HuH-7 (cell line): ENCODE measurements at regions not wholly inside any gene's neighbourhood (a gene's known extent, or its start where the extent isn't known, plus 50 kb on each side); places are given as distances from the start of the nearest gene placed in this dataset.

Experiments
- DNase-seq: peaks from one replicate; pipeline ENCODE4 v3.0.0; 2011; ENCODE audit warnings: low spot score

DNA sequence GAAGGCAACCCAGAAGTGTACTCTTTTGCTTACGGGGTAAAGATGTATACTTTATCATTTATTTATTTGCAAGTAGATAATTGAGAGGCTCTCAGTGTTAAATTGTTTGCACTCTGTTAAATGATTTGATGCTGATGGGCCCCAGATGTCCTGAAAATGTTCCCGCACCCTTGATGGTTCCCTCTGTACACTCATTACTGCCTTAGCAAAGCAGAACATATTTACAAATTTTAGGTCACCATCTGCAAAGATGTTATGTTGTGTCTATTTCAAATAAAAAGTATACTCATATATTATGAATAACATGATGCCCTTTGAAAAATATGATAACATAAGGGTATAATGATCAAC lies 240.5 kb upstream of the SNX7 start:
- no peak for DNase-seq

DNA sequence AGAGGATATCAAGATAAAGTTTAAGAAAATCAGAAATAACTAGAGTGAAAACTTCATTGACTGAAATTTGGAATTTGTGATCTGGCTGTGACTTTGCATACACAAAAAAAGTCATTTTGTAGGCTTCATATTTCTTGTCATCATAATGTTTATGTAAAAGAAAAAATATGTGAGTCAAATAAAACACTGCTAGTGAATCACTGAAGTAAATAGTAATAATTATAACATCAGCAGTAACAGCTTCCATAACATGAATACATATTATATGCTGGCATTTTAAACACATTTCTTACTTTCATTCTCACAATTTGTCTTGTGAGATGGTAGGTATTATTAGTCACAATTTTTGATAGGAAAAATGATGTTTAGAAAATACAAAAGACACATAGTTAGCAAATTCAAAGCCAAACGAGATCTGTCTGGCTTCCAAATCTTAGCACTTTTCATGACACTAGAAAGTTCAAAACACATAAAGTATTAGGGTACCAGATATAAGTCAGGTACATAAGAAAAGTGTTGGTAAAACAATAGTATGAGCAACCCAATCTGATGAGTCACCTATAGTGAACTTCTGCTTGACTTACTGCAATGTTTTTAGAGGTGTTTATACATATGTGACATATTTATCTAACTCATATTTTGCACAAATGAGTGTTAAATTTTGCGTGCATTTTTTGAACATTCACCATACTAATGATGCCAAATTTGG lies 241.0 kb upstream of the SNX7 start:
- DNase-seq: no peak

- no peak for DNase-seq
Measured at GRCh38 chr1:98417820-98418219, 243.7 kb upstream of the SNX7 start.

DNA sequence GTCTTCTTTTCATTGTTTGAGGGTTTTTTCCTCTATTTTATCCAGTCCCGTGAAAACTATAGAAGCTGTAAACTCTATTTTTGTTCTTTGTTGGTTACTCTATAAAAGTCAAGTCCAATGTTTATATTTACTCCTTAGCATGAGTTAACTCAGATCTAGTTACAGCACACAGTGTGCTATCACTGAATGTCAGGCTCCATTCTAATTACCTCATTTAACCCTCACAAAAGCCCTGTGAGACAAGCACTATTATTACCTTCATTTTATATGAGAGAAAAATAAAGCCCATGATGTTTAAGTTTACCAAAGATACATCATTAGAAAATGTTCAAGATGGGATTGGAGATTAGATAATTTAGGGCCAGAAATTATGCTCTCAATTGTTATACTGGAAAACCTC lies 251.4 kb upstream of the SNX7 start:
- DNase-seq: no peak

DNA sequence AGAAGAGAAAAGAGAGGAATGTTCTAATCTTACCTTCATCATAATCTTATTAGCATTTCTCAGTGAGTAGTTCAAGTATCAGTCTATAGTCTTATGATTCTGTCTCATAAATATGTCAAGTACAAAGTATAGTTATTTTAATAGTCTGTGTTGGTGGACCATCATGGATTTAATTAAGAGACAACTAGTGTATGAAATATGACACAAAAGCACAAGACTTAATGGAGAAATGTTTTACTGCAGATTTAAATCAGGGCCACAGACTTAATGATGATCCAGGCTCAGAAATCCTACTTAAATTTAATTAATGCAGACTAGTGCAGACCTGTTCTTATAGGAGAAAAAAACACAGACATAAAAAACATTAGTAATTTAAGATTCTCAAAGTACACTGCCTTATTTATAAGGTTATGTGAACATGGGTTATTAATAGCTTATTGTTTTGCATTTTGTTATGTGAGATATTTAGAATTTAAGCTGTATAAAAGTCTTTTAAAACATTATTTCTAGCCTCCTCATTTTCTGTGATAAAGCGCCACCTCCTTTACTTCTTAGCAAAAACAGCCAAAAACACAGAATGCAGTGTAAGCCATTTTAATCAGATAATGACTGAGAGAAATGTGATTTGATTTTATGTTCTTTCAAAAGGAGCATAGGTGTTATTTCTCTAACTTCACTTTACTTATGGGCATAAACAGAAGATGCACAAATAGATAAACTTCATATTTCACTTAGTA lies 255.0 kb upstream of the SNX7 start:
- no peak for DNase-seq

DNA sequence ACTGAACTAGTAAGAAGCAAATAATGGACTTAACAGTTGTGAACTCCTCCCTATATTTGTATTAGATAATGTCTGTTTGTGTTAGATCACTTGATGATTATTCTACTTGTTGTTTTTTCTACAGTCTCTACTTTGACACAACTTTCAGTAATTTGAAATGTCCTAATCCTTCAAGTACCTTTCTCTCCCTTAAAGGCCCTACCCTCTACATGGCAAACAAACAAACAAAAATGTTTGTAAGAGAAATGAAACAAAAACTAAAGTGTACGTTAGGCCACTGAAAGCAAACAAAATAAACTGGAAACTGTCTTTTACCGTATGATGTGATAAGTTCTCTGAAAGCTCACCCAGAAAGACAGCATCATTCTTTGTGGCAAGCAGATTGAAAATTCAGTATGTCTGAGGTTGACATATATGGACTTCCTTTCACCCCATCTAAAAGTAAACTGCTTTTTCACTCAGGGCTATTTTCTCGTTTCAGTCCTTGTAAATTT lies 255.9 kb upstream of the SNX7 start:
- no peak for DNase-seq

DNA sequence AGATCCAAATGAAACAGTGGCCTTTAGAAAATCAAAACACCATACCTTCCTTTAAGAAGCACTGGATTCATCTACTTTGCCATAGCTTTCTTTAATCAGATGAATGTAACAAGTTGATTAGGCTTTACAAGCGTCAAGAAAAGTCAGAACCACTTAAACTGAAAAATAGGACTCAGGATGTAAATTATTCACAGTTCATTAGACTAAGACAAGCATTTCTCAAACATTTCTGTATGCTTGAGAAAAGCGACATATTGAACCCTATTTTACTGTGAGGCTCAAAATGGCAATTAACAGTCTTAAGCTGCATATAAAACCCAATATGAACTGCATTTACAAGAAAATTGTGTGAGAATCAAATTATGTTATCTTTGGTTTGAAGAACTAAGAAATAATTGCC lies 256.7 kb upstream of the SNX7 start:
- DNase-seq: no peak

- no peak for DNase-seq
Measured at GRCh38 chr1:98403963-98404480, 257.5 kb upstream of the SNX7 start.

DNA sequence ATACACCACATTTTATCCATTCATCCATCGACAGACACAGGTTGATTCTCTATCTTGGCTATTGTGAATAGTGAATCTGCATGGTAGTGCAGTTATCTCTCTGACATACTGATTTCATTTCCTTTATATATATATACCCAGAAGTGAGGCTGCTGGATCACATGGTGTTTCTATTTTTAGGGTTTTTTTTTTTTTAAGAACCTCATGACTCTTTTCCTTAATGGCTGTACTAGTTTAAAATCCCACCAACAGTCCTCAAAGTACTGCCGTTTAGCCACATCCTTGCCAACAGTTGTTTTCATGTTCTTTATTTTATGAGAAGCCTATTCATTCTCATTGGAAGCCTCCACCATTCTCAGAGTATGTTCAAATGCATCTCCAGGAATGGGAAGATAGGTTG lies 258.7 kb upstream of the SNX7 start:
- no peak for DNase-seq

DNA sequence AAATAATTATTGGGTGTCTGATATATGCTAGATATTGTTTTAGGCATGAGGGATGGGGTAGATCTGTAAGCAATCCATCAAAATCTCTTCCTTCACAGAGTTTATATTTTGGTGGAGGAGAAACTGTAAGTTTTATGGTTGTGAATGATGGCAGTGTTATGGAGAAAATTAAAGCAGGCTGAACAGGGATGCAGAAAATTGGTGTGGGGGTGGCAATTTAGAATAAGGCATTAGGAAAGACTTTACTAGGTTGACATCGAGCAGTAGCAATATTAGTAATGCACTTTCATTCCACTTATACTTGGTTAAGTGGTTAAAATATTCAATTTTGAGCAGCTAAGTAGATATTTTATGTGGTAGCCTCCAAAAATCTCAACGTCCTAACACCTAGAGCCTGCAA lies 261.1 kb upstream of the SNX7 start:
- DNase-seq: no peak

DNA sequence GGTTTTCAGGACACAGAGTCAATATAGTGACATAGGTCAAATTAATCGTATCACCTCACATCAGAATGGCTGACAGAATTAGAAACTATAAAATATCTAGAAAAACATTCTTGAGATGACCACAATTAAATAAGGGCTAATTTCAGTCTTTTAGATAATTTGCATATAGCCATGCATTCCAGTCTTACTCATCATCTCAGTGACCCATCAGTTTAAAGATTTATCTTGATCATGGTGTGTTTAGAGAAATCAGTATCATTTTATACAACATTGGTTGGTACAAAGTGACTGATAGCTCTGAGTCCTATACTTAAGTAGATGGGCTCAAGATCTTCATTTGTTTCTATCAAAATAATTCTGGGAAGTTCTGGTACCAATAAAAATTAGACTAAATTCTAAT lies 262.3 kb upstream of the SNX7 start:
- DNase-seq: no peak

DNA sequence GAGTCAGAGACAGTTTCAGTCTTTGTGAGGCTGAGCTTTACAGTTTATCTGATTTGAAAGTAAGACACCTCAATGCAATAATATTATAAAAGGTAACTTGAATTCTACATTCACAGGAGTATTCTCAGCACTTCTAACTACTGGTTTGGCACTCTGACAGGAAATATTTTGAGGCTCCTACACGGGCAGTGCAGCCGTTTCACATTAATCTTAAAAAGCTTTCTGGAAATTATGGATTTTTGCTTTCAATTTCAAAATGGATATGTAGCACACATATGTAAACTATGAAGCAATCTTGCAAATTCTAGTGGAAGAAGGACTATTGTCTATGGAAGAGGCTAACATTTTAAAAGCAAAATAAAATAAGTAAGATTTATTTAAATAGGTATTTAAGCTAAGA lies 262.9 kb upstream of the SNX7 start:
- no peak for DNase-seq

GRCh38 chr1:98398092-98398491 lies 263.4 kb upstream of the SNX7 start:
- DNase-seq: no peak

GRCh38 chr1:98393719-98394118 lies 267.8 kb upstream of the SNX7 start:
- DNase-seq: no peak

- no peak for DNase-seq
Measured at GRCh38 chr1:98391175-98391574, 270.3 kb upstream of the SNX7 start.

GRCh38 chr1:98389809-98390208 lies 271.7 kb upstream of the SNX7 start:
- DNase-seq: no peak

DNA sequence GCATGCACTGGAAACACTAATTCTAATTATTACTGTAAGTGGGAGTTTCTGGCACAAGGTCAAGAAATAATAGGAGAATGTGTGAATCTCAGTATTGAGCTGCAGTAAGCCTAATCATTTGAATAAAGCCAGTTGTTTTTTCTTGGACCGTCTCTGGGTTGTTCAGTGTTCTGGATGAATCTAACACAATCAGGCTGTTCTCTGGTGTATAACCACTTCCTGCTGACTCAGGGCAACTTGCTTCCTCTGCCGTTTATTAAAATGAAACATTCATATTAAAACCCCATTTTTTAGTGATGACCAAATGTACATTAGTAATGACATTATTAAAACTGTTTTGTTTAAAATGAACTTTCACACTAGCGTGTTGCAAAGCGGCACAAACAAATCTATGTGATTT lies 273.1 kb upstream of the SNX7 start:
- no peak for DNase-seq

GRCh38 chr1:98387701-98388100 lies 273.8 kb upstream of the SNX7 start:
- DNase-seq: no peak

- DNase-seq: no peak
Measured at GRCh38 chr1:98386675-98387440, 274.7 kb upstream of the SNX7 start.

DNA sequence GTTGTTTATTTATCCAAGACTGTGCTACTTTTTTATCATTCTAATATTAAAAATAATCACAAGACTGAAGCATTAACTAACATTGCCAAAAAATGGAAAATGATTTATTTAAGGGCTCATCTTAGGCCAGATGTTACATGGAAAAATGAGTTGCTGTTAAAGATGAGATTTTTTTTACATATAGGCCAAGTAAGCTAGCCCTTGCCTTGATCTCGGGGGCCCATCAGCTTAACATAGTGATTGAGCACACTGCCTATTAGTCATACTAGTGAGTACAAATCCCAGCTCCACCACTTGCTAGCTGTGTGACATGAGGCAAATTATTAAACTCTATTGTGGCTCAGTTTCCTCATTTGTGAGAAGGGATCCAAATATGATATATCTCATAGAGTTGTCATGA lies 275.9 kb upstream of the SNX7 start:
- DNase-seq: no peak

- DNase-seq: no peak
Measured at GRCh38 chr1:98384461-98385141, 276.9 kb upstream of the SNX7 start.
